HG02623 (cell line): ENCODE measurements at regions not wholly inside any gene's neighbourhood (a gene's known extent, or its start where the extent isn't known, plus 50 kb on each side); places are given as distances from the start of the nearest gene placed in this dataset.
"Not testable (repeated sequence)": the region's sequence is repeated elsewhere in the genome, so short reads cannot be mapped to it uniquely, and the experiment has no call there.

Experiments
- ATAC-seq: cut with Tn5 transposase; IDR thresholded peaks from one replicate; pipeline ENCODE4 v1.9.1; 2021; ENCODE audit warnings: moderate library complexity; ENCODE audit not compliant: unreplicated experiment

DNA sequence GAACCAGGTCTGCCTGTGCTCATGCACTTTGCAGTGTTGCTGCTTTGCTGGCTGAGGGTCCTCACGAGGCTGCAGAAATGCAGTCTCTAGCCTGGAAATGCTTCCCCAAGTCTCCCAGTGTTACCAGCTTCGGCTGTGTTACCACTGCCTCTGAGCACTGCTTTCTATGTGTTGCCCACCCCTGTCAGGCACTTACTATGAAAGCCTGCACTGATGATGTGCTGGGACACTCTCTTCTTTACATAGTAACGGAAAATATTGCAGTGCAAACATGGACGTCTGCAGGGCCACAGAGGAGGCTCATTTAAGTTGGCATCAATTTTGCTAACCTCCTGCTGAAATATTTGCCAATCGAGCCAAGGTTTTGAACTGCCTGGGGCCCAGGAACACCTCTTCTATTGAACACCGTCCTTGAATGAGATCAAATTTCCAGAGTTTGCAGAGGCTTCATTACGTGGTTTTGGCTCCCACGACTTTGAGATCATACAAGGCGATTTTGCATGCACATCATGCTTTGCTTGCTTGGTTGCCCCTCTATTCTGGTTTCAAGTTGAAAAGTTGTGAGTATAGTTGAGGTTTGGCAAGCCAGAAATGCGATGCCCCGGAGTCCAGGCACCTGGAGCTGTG lies 404.7 kb upstream of the PODXL start:
- ATAC-seq, result no peak

DNA sequence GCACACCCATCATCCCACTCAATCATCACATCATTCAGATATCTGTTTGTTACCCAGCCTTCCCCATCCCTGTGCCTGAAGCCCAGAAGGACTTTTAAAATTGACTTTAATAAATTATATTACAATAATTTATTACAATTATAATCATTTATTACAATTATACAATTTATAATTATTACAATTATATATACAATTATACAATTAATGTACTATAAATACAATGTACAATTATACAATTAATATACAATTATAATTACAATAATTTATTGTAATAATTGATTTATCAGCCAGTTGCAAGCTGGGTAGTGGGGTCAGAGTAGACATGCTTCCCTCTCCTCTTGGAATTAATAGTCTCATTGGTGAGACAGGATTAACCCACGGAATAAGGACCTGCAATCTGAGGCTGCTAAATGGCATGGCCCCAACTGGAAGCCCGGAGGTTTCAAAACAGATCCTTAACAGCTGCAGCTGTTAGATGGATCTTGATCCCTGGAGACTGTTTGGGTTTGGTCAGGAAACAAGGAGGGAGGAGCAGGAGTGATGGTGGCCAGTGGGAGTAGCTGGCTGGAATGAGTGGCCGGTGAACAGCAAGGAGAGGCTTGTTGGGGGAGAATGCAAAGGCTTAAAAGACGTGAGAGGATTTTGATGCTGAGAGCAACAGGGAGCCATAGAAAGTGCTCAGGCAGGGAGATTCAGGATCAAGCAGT lies 402.8 kb upstream of the PODXL start:
- no peak for ATAC-seq

DNA sequence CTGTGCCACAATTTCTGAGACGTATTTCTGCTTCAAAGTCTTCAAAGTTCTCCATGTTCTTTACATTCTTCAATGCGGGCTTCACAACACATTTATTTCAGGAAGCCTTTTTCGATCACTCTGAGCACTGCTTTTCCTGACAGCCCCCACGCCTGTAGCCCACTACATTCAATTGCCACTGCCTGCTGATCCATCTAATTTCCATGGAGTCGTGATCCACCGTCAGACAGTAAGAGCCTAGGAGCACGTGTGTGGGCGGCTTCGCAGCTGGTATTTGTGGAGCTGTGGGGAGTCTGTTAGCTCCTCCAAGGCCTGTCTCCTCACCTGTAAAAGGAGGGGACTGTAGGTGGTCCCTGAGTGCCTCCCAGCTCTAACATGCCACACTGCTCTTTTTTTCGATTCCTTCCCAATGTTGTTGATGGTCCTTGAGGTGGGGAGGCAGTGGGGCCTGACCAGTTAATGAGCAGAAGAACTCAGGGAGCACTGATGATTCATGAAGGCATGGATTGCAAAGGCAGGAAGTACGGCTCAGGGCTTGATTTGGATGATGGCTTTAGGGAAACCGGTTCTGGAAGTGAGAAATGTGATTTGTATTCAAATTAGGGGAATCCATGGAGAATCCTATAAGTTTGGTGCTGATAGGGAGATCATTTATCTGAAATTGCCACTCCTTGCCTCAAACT lies 401.1 kb upstream of the PODXL start:
- no peak for ATAC-seq

DNA sequence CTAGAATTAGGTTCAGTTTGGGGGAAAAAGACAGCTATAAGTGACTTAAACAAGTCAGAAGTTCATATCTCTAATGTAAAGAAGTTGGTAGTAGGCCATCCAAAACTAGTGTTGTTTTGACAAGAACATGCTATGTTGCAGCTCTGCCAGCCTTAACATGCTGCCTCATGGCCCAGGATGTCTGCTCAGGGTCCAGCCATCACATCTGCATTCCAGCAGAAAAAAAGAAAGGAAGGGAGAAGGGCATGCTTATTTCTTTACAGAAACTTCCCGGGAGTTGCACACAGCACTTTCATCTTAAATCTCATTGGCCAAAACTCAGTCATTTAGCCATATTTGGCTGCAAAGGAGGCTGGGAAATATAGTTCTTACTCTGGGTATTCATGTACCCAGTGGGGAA lies 400.4 kb upstream of the PODXL start:
- ATAC-seq, result no peak

DNA sequence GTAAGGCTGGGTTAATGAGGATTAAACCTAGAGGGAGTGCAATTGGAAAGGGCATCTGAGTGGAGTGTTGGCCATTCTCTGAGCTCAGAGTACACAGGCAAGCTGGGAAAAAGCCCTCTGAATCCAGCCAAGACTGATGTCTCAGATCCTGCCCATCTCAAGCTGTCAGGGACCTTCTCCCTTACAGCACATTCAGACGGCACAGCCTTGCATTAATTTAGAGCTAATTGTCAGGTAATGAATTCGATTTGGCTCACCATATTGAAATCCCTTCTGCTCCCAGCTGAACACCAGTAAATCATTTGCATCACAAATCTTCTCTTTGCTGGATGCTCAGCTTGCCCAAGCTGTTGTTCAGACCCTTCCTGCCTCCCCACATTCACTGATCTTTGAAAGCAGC lies 399.3 kb upstream of the PODXL start:
- ATAC-seq, result no peak

DNA sequence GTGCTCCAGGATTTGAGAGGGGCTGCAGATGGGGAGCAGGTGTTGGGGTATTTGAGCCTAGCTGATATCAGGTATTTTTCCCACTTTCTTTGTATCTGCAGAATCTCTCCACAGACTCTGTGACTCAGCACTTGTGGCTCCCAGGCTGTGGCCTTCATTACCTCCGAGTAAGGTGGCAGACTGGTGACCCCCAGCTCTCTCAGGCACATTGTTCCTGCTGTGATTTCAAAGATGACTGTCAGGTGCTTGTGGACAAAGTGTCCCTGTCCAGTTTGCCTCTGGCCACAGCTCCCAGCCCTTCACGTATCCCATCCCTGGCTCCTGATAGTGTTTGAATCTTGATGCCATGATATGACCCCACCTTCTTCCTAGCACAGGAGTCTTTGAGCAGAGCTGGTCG lies 396.8 kb upstream of the PODXL start:
- no peak for ATAC-seq

DNA sequence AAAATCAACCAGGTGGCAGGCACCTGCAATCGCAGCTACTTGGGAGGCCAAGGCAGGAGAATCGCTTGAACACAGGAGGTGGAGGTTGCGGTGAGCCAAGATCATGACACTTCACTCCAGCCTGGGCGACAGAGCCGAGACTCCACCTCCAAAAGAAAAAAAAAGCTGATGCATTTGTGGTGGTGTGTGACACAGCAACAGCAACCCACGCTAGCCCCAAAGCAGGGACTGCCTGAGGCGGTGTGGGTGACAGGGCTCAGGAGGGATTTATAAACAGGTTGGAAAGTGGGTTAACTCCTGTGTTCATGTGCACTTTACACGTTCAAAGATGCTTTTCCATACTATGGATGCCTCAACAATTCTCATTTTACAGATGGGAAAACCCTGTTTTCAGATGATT lies 395.9 kb upstream of the PODXL start:
- ATAC-seq, result no peak

DNA sequence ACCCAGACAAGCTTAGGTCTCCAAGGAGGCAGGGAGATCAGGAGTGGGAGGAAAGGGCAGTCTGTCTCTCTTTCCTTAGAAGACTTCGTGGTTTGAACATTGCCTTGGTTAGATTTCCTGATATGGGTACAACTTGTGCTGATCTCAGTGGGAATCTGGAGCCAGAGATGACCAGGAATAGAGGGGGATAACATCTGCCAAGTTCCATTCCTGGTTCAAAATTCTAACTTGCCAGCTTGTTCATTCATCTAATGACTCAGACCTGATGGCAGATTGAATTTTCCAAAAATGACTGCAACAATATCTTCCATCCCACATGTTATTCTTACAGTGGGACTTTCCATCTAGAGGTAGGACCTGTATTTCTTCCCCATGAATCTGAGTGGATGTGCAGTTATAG lies 394.3 kb upstream of the PODXL start:
- no peak for ATAC-seq

DNA sequence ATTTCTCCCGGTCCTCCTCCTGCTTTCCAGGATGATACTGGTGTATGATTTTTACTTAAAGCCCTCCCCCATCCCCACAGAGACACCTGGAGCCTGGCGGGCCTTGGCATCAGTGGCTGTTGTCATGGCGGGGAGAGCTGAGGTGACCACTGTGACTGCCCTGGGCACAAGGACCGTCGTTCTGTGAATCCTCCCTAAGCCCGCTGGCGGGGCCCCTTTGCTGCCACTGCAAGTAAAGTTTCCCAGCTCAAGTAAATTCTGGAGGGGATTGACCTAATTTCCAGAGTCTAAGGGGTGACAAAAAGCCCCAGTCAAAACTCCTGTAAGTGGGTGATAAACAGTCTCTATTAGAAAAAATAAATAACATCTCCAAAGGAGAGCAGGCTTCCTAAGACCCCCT lies 393.2 kb upstream of the PODXL start:
- ATAC-seq, result no peak

DNA sequence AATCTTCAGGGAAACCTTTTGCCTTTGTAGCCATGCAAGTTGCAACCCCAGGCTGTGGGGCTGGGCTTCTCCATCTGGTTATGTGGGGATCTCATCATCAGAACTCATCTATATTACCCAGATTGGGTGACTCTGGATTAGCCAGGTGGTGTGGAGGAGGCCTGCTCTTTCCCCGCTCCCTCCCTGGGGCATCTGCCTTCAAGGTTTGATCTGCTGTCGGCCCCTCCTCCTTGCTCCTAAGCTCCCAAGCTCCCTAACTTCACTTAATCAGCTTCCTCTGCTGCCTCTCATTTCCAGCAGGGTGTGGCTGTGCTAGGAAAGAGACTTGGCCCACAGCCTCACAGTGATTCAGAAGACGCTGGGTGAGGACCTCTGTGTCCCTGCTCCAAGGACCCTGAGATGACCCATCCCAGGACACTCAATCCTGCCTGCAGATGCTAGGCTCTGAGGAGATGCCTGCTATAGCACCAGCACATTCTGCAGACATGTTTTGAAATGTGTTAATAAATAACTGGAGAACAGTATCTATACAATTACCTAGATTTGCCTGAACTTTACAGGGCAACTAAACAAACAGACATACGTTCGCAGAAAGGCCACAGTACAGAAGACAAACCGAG lies 392.1 kb upstream of the PODXL start:
- ATAC-seq, result no peak

DNA sequence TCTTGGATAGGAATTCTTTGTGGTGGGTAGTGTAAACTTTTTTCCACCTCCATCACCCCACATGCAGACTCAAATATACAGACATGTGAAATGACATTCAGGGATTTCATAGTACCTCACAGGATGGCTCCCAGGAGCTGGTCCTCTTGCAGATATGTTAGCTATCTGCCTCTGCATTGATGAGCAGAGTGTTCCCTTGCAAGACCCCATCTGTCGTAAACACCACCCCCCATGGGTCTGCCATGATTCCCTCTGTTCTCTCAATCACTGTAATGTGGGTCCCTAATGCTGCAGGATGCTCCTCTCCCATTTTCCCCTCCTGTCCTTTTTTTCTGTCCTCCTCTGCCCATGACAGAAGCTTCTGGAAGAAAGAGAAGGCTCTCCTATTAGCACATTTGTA lies 391.2 kb upstream of the PODXL start:
- ATAC-seq, result no peak

DNA sequence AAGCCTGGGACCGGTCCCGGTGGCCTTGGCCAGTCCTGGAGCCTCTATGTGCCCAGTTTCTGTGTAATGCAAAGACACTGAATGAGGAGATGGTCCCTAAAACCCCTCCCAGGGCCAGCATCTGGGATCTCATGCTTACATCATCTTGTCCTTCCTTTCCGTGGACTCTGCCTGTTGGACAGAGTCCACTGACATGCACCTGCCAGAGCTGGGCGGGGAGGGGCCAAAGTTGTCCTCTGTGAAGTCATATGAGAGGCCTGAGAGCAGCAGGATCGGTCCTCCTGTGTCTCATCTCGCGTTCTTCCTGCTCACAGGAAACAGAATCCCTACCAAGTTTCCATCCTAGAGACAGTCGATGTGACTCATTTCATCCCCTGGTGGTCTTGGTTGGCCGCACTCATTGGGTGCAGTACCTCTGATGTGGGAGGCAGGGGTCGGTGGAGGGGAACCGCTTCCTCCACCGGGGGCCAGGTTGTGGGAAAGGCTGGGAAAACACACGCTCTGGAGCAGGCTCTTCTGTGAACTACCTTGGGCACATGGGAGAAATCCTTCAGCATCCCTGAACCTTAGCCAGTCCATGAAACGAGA lies 389.6 kb upstream of the PODXL start:
- ATAC-seq, result no peak

DNA sequence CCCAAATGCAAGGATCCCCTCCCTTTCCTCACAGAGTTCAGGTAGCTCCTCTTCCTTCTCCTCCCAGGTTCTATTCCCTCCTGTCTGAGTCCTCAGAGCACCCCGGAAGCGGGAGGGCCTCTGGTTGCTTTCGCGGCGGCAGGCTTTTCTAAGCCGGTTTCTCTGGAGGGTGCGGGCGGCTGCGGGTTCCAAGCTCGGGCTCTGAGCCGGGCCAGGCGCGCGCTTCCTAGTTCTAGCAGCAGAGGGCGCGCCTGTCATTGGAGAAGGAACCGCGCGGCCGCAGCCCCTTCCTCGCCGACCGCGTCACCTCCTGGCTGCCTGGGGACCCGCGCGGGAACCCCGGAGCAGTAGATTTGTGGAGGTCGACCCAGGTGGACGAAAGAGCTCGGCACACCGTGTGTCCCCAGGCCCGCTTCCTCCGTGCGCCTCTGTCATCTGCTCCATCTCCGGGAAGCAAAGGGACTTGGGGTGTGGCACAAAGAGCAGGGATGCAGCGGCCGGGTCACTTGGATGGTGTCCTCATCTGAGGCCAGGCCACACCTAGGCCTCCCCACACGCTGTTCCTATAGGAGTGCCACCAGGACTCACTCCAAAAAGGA lies 389.0 kb upstream of the PODXL start:
- no peak for ATAC-seq

DNA sequence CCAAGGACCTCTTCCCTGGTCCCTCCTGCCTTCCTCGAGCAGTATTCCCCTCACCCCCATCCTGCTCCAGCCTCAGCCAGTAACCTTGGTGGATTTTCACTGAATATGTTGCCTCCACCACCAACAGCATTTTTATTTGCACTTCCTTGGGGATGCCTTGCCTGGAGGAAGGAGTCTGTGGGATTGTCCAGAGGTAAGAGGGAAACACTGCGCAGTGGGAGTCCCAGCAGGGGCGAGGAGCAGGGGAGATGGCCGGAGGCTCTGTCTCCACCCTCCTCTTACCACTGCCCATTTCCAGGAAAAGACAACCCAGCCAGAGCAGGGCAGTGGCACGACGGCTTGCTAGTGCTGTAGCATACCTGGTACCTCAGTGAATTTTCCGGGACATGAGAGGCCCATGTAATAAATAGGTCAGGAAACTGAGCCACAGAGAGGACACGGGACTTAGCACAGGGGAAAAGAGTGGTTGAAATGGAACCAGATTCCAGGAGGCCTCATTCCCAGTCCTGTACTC lies 388.2 kb upstream of the PODXL start:
- ATAC-seq, result no peak

DNA sequence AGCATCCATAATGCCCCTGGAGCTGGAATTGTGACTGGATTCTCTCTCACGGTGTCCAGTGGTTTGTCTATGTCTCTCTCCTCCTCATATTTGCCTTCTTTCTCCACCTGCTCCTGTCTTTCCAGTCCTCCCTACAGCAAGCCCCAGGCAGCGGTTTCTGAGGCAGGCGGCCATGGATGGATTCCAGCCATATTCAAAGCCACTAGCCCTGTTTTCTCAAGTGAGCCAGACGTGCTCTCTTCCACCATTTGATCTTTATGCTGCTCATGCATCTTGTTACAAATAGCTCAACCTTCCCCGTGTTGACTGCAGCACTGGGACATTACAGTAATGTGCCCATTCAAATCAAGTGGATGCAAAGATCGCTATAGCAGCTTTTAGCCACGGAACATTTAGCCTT lies 387.2 kb upstream of the PODXL start:
- ATAC-seq, result no peak

DNA sequence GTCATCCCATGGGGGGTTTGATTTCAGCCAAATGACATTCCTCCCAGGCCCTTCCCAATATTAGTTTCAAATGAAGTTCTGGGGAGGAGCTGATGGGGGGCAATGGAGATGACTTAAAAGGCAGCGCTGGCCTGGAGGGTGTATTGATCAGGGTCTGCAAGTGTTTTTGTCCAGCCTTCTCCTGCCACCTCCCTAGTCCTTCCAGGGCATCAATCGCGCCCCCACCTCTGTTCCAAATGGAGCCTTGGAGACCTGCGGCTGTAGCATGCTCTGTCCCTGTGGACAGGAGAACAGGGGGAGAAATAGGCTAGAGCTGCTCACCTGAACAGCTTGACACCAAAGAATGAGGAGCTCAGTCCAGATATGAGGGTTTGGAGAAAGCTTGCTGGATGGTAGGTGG lies 386.8 kb upstream of the PODXL start:
- no peak for ATAC-seq

DNA sequence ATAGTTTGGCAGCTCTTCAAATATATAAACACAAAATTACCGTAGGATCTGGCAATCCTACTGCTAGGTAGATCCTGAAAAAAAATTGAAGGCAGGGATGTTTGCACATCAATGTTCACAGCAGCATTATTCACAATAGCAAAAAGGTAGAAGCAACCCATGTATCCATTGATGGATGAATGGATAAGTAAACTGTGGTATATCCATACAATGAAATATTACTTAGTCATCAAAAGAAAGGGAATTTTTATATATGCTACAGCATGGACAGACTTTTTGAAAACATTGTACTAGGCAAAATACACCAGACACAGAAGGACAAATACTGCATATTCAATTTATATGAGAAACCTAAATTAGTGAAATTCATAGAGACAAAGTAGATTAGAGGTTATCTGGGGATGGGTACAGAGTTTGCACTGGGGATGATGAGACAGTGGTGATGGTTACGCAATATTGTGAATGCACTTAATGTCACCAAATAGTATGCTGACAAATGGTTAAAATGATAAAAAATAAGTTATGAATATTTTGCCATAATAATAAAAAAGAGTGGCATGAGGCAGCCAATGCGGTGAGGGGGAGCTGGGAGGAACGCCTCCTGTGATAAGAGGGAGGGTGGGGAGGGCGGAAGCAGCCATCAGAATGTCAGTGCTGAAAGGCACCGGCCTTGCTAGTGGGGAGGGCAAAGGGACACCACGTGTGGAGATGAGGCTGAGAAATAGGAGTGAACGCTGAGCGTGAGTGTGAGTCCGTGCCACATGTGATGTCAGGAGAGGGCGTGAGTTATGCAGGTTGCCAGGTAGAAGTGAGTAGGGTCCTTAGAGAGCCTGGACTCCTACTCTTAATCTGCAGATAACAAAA lies 386.1 kb upstream of the PODXL start:
- ATAC-seq, result no peak

DNA sequence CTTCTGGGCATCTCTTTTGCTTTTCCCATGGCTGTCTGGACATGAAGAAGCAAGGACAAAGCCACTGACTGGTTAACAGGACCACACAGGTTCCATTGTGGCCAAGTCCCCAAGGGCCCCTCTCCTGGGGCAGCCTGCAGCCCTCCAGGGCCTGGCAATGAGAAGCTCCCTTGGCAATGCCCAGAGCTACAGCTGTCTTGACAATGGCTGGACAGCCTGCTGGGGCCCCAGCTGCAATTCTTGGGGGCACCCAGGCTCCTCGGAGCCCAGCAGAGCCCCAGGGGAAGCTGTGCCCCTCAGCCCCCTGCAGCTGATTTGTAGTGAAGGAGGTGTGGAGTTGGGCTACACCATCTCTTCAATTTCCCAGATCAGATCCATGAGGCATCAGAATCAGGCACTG lies 384.9 kb upstream of the PODXL start:
- ATAC-seq, result no peak

DNA sequence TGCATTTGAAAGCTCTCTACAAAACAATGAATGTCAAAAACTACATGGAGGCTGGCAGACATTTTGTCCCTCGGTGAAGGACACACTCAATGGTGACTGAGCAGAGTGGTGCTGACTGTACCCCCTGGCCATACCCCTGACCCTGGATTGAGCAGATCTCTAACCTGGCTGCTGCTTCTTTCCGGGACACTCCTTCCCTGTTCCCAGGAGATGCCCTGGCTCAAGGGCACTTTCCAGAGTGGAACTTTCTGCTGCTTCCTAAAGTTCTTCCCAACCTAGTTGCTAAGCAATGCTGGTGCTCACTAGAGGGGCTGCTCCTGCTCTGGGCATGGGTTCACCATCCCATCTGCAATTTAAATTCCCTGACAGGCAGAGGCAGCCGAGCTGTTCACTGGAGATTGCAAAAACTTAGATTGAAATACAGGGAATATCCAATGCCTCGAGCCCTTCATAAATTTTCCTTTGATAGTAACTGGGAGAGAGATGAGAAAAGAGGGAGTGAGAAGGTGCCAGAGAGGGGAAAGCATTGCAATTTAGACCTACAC lies 384.3 kb upstream of the PODXL start:
- no peak for ATAC-seq

DNA sequence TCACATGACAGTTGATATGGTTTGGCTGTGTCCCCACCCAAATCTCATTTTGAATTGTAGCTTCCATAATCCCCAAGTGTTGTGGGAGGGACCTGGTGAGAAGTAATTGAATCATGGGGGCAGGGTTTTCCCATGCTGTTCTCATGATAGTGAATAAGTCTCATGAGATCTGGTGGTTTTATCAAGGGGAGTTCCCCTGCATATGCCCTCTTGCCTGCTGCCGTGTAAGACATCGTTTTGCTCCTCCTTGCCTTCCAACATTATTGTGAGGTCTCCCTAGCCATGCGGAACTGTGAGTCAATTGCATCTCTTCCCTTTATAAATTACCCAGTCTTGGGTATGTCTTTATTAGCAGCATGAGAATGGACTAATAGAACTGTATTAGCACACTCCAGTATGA lies 382.4 kb upstream of the PODXL start:
- ATAC-seq, result not testable (repeated sequence)
